SK-N-SH (cell line): ENCODE measurements at regions not wholly inside any gene's neighbourhood (a gene's known extent, or its start where the extent isn't known, plus 50 kb on each side); places are given as distances from the start of the nearest gene placed in this dataset.

Source experiments
- CTCF ChIP-seq: fragments of 200-600 bp; sonication (generic); IDR thresholded peaks from 2 replicates; pipeline ENCODE4 v1.6.1; 2017; ENCODE audit warnings: antibody characterized with exemption, mild to moderate bottlenecking, moderate library complexity
- MEF2A ChIP-seq: IDR thresholded peaks from 2 replicates; pipeline ENCODE4 v1.4.0; 2012; ENCODE audit warnings: low read depth, borderline replicate concordance
- NFIC ChIP-seq: IDR thresholded peaks from 2 replicates; pipeline ENCODE4 v1.4.0; 2012; ENCODE audit warnings: borderline replicate concordance
- POLR2AphosphoS5 ChIP-seq: IDR thresholded peaks from 2 replicates; pipeline ENCODE4 v1.6.1; 2012; ENCODE audit warnings: low read depth, low read length
- SIN3A ChIP-seq: IDR thresholded peaks from 2 replicates; pipeline ENCODE4 v1.6.1; 2012; ENCODE audit warnings: low read depth, mild to moderate bottlenecking, low read length, moderate library complexity, borderline replicate concordance
- TF ChIP-seq, protein P1 (sequence below): IDR thresholded peaks from 2 replicates; pipeline ENCODE4; 2012

- TF ChIP-seq CTCF (no peak), POLR2AphosphoS5 (no peak), MEF2A (no peak), SIN3A (no peak), NFIC (no peak)
- TF ChIP-seq, protein P1, sequence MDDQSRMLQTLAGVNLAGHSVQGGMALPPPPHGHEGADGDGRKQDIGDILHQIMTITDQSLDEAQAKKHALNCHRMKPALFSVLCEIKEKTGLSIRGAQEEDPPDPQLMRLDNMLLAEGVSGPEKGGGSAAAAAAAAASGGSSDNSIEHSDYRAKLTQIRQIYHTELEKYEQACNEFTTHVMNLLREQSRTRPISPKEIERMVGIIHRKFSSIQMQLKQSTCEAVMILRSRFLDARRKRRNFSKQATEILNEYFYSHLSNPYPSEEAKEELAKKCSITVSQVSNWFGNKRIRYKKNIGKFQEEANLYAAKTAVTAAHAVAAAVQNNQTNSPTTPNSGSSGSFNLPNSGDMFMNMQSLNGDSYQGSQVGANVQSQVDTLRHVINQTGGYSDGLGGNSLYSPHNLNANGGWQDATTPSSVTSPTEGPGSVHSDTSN = no peak
Measured at GRCh38 chr9:11275158-11275695, 662.4 kb upstream of the PTPRD start.
